ENCODE measurements at regions not wholly inside any gene's neighbourhood (a gene's known extent, or its start where the extent isn't known, plus 50 kb on each side); places are given as distances from the start of the nearest gene placed in this dataset.

- TF ChIP-seq CTCF (IDR thresholded peaks at IDR 0.05) (no peak), POLR2A (IDR thresholded peaks at IDR 0.05) (no peak)
These were observed 56.2 kb upstream of the PJA1 start for GRCh38 chrX:69221239-69222102.

GRCh38 chrX:69218407-69218997 is 53.2 kb upstream of the PJA1 start:
- TF ChIP-seq POLR2A (IDR thresholded peaks at IDR 0.05) (no peak), CTCF (IDR thresholded peaks at IDR 0.05) (no peak)
- DNase-seq (peak in 1 of 4 donors; percentile 5), ATAC-seq (no peak)
- Histone ChIP-seq H3K9me3 (no peaks in the 10 kb centered on the region), H3K4me3 (no peak overlapping the region), H3K27me3 (no peaks in the 10 kb centered on the region), H3K4me1 (no peaks in the 10 kb centered on the region), H3K36me3 (replicated peaks in 1 of 2; ENCODE audit: insufficient read depth in 1 of 2, low read depth in 2 of 2) (no peaks in the 10 kb centered on the region), H3K27ac (no peak overlapping the region)
- intact Hi-C loops (cut with DNase I) = no loop called here
- WGBS, 2 donors = 92% methylated on average over 2 of the region's 2 CpGs; no CpG with 5 or more reads in 1 of the 2 donors

More at GRCh38 chrX:69221239-69222102, 56.2 kb upstream of the PJA1 start:
- 24 to 83% methylated on average over 2 to 25 of the region's 38 CpGs for WGBS, 2 donors
- Histone ChIP-seq H3K4me1 (no peaks in the 10 kb centered on the region), H3K27ac (no peak overlapping the region), H3K4me3 (no peak overlapping the region), H3K9me3 (no peaks in the 10 kb centered on the region), H3K36me3 (replicated peaks in 1 of 2; ENCODE audit: insufficient read depth in 1 of 2, low read depth in 2 of 2) (no peaks in the 10 kb centered on the region), H3K27me3 (no peaks in the 10 kb centered on the region)
- intact Hi-C loops (cut with DNase I) = loop anchor here (10.0 kb wide), 1 partner anchor 397 kb away; the partner anchor contains the start of gene EFNB1
- DNase-seq = peak in 1 of 4 donors; percentile 7
- no peak for ATAC-seq

- TF ChIP-seq CTCF (IDR thresholded peaks at IDR 0.05) (no peak), POLR2A (IDR thresholded peaks at IDR 0.05) (no peak)
- no peak for ATAC-seq
These were observed 51.7 kb upstream of the PJA1 start for GRCh38 chrX:69216911-69217310.

GRCh38 chrX:69216446-69216845 is 51.2 kb upstream of the PJA1 start:
- Histone ChIP-seq H3K27ac (no peak overlapping the region), H3K27me3 (no peaks in the 10 kb centered on the region), H3K9me3 (no peaks in the 10 kb centered on the region), H3K4me1 (no peaks in the 10 kb centered on the region), H3K36me3 (replicated peaks in 1 of 2; ENCODE audit: insufficient read depth in 1 of 2, low read depth in 2 of 2) (no peaks in the 10 kb centered on the region), H3K4me3 (no peak overlapping the region)
- ATAC-seq (no peak), DNase-seq (peak in 1 of 4 donors; percentile 2)
- intact Hi-C loops (cut with DNase I) = no loop called here
- TF ChIP-seq CTCF (IDR thresholded peaks at IDR 0.05) = no peak
- no peak for TF ChIP-seq POLR2A (IDR thresholded peaks at IDR 0.05)
- 20% methylated on average over 1 of the region's 1 CpG for WGBS, 2 donors

More at GRCh38 chrX:69216911-69217310, 51.7 kb upstream of the PJA1 start:
- peak in 1 of 4 donors; percentile 8 for DNase-seq
- H3K9me3 ChIP-seq = no peaks in the 10 kb centered on the region
- H3K4me3 ChIP-seq = no peak overlapping the region
- no peaks in the 10 kb centered on the region for H3K4me1 ChIP-seq
- no peaks in the 10 kb centered on the region for H3K36me3 ChIP-seq (replicated peaks in 1 of 2; ENCODE audit: insufficient read depth in 1 of 2, low read depth in 2 of 2)
- intact Hi-C loops (cut with DNase I) = no loop called here
- whole genome bisulfite sequencing, 2 donors = 100% methylated on average over 2 of the region's 5 CpGs; no CpG with 5 or more reads in 1 of the 2 donors
- H3K27me3 ChIP-seq = no peaks in the 10 kb centered on the region
- H3K27ac ChIP-seq = no peak overlapping the region

Measured in body of pancreas (tissue), 4 donors.